Activated CD4-positive, alpha-beta T cell treated with anti-CD3 and anti-CD28 coated beads, Interleukin-2, Interleukin-4, amounts not matched to agents 100 ng/mL and 50 ng/mL, durations not matched to agents 16 hours and 8 hours (primary cell): ENCODE measurements at regions not wholly inside any gene's neighbourhood (a gene's known extent, or its start where the extent isn't known, plus 50 kb on each side); places are given as distances from the start of the nearest gene placed in this dataset.

Experiments used
- DNase-seq: peaks from one replicate; pipeline ENCODE4 v3.0.0-alpha.2; 2020; ENCODE audit warnings: low spot score

DNA sequence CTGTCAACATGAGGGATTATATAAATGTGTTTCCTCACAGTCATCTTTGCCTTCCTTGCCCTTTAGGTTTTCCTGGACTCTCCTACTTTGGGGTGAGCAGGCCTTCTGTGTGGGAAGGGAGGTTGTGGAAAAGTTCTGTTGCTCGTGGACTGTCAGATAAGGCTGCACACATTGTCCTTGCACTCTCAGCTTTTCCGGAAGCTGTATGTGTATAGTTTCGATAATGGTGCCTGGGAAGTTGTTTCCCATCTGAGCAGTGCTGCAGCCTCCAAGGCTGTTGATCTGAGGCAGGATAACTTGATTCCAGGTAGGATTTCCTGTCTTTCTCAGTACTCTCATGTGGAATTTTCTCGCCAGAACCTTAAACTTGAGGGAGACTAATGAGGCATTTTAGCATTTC lies 297.8 kb upstream of the AZI2 start:
- no peak for DNase-seq

DNA sequence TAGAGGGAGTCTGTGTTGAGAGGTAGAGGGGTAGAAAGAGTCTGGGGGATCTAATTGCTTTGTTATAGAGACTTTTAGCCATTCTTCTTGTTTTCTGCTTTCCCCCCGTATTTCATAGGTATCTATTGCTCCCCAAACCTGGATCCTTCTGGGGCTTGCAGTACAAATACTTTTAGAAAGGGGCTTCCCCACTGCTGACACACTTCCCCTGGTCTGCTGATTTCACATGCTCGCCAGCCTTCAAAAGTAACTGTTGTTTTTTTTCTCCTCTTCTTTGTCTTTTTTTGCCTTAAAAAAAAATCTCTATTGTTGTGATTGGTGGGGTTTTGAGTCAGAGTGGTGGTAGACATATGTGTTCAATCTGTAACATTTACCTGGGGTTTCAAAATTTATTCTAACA lies 300.6 kb upstream of the AZI2 start:
- DNase-seq, result no peak

GRCh38 chr3:28651159-28651558 lies 302.5 kb upstream of the AZI2 start:
- no peak for DNase-seq

DNA sequence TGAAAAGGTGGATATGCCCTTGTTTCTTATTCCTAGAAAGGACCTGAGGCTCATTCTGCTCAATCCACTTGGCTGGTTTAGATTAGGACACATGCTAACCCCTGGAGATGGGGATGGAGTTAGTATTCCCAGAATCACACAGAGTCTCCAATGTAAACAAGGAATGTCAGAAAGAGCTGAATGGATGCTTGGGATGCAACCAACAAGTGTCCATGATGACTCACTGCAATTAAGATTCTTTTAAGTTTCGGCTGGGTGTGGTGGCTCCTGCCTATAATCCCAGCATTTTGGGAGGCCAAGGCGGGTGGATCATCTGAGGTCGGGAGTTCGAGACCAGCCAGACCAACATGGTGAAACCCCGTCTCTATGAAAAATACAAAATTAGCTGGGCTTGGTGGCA lies 315.5 kb upstream of the AZI2 start:
- DNase-seq, result no peak

DNA sequence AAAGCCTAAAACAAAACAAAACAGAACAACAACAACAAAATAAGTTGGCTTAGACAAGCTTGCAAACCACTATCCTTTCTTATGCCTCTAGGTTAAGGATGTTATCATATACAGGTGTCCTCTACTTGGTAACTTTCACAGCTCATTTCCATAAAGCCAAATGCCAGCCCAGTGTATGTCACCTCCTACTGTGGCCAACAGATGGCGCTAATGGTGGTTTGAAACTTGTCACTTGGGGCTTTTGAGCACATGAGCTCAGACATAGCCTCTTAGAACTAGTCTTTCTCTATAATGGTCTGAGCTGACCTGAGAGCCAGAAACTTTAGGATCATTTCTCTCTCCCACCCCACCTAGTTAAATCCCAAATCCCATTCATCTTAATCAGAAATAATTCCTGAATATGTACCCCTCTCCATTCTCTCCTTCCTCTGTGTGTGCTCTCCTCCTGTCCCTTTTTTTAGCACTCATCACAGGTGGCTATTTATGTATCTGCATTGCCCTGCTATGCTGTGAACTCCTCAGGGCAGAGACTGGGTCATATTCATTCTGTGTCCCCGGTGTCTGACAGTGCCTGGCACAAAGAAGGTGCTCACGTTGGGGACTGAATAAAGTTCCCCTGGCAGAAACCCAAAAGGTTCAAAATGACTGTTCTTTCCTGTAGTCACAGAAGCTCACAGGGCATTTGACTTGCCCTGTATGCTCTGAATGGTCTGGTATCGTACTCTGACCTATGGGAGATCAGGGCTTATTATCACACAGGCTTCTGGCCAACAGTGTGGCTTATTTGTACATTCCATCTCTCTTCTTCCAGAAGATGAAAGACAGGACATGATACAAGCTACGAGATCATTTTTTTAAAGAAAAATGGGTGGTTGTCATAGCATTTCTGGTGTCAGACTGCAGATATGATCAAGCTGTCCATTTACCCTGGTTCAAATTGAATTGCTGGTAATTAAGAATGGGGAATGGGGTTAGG lies 319.3 kb upstream of the AZI2 start:
- peak; percentile 77 for DNase-seq

DNA sequence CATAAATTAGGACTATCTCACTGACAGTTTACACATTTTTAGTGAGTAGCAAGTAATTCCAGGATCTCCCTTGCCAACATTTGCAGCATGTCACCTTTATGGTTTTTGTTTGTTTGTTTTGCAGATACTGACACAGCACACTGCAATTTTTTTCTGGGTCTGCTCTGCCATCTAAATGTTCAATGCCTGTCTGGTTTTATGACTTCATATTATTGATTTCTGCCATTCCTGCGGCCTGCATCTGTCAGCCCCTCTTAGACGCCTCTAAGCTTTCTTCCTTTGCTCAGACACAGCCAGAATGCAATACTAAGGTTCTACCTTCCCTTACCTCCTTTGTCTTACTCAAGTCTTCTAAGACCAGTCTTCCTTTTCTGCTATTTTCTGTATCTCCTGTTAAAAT lies 321.2 kb upstream of the AZI2 start:
- DNase-seq, result no peak

DNA sequence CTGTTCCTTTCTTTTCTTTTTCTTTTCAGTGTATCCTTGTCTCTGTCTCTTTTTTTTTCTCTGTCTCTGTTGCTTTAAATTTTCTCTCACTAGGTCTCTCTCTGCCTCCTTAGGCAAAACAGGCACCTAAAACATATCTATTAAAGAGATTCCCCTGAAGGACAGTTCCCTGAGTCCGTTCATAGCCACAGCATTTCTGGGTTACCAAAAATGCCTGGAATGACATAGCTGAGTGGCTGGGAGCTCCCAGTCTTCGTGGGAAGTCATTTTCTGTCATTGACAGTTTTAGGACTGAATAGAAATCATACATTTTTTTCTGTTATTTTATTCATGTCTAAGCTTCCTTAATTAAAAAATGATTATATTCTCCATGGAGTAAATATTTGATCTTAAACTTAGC lies 323.8 kb upstream of the AZI2 start:
- DNase-seq, result no peak

DNA sequence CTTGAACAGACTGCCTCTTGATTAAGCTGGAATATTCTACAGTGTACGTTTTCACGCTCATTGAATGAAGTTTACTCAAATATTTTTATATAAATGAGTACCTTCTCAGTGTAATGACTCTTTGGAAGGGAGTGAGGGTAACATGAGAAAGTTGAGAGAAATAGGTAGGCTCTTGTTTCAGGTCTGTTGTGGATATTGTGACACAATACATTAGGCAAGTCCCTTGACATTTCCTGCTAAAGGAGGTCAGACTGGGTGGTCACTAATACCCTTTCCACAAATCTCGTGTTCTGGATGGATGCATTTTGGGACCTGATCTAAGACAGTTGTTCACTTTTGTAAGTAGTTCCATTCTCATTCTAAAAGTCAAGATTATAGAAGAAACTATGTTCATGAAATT lies 324.8 kb upstream of the AZI2 start:
- no peak for DNase-seq

DNA sequence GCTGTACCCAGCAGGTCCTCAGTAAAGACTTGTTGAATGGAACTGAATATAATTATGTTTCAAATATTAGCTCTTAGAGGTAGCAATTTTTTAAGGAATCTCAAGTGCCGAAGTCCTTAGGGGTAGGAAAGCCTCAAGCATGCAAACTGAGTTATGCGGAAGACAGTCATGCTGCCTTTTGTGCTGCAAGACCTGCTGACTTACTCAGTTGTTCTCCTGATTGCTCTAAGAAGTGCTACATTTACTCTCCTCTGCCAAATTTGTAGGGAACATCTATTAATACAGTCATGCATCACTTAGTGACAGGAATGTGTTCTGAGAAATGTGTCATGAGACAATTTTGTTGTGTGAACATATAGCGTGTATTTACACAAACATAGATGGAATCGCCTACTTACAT lies 325.6 kb upstream of the AZI2 start:
- no peak for DNase-seq

DNA sequence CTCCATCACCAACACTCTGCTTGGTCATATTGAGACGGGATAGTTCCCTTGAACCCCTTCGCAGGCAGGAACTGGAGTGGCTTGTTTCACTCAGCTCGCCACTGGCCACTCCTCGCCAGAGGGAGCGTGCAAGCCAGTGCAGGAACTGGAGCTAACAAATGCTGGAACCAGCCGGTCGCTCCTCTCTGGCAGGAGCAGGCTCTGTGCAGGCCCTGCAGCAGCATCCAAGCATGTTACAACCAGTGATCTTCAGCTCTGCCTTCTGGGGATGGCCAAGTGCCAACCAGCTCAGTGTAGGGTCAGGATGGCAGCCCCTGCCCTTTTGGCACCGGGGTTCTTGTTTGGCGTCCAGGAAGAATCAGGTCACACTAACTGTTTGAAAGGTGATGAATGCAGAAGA lies 329.0 kb upstream of the AZI2 start:
- DNase-seq, result no peak

GRCh38 chr3:28678086-28678485 lies 329.5 kb upstream of the AZI2 start:
- DNase-seq, result no peak

- no peak for DNase-seq
Observed at GRCh38 chr3:28680050-28680449, 331.4 kb upstream of the AZI2 start.

DNA sequence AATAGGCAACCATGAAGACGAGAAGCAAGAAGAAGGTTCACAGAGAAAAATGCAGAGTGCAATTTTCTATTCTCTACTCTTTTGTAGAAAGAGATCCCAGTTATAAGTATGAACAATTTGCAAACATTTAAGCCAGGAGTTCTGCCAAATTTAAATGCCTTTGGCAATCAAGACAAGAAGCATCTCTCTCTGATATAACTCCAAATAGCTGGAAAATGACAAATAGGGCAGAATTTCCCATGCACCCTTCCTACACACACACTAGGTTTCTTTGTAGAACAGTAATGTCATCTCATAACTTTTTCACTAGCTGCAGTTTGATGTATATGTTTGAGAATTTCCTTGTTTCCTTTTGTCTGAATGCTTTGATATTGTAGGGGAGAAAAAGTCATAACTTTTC lies 333.5 kb upstream of the AZI2 start:
- DNase-seq, result no peak

GRCh38 chr3:28690176-28690575 lies 341.6 kb upstream of the AZI2 start:
- DNase-seq, result no peak

GRCh38 chr3:28698706-28699105 lies 350.1 kb upstream of the AZI2 start:
- DNase-seq, result no peak

GRCh38 chr3:28699283-28699682 lies 350.7 kb upstream of the AZI2 start:
- no peak for DNase-seq

DNA sequence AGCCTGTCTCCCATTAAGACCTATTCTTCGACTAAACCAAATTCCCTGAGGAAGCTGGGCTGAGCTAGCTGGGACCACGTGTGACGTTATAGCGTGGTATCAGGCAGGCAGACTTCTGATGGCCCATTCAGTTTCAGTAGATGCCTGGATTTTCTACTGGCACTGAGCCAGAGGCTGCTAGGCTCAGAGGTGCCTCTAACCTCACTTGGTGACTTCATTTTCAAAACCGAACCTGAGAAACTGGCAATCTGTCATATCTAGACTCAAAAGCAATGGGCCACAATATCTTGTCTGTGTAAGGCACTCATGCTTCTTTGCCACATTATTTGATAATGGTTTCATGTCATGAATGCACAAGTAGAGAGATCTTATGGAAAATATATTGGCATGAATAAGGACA lies 352.1 kb upstream of the AZI2 start:
- DNase-seq, result no peak

GRCh38 chr3:28703843-28704242 lies 355.2 kb upstream of the AZI2 start:
- DNase-seq, result no peak

DNA sequence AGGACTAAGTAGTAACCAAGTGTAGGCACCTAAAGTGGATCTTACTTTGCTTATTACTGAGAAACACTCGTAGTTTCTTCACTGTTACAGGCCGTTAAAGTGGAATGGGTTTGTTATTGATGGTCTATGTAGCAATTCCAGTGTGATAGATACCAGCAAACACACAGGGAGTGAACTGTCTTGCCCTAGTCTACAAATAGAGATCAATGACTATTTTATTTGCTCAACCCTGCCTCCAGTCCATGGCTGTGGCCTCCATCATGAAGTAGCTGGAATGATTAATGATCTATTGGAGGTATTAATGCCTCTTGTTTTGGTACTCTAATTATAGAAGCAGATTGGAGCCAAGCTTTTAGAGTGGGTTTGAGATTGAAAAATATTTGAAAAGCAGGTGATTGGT lies 362.7 kb upstream of the AZI2 start:
- DNase-seq, result no peak

DNA sequence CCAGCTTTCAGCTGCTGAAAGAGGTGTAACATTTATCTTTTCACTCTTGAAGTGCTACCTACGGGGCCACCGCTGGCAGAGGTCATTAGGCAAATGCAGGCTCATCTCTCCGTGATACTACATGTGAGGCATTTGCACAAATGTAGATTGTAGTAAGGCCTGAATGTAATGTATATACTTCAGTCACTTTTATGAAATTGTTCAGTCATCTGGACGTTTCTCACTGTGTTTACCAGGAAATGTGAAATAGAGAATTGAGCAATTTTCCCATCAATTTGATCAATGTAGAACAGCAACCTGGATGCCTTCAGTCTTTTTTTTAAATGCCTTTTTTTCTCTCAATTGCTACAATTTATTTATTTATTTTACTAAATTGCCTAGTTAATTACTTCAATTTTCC lies 368.3 kb upstream of the AZI2 start:
- no peak for DNase-seq

GRCh38 chr3:28718074-28718849 lies 369.6 kb upstream of the AZI2 start:
- DNase-seq, result no peak

GRCh38 chr3:28726840-28727239 lies 378.2 kb upstream of the AZI2 start:
- DNase-seq, result peak; percentile 36

DNA sequence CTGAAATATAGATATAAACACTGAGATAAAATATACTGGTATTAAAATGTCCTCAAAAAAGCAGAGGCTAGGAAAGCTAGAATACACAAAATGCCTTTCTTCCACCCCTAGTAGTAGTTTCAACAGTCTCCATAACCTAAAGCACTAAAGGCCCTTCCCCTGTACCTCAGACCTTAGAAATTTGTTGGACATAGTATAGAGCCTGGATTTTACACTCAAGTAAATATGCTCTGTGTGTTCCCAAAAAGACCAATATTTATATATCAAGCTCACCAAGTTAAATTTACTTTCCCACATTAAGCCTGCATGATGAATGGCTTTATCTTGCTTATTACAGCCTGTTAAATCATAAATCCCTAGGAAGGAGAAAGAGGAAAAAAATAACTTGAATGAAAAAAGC lies 378.7 kb upstream of the AZI2 start:
- no peak for DNase-seq
